GM10266 (cell line): ENCODE measurements at regions not wholly inside any gene's neighbourhood (a gene's known extent, or its start where the extent isn't known, plus 50 kb on each side); places are given as distances from the start of the nearest gene placed in this dataset.
"Not testable (repeated sequence)": the region's sequence is repeated elsewhere in the genome, so short reads cannot be mapped to it uniquely, and the experiment has no call there.

ENCODE experiments used
- DNase-seq: peaks from one replicate; pipeline ENCODE4 v3.0.0; 2012; ENCODE audit errors: extremely low spot score
- TF ChIP-seq, protein P1 (sequence below): IDR thresholded peaks from 2 replicates; pipeline ENCODE4 v1.5.1; 2012; ENCODE audit warnings: mild to moderate bottlenecking, low read depth; ENCODE audit not compliant: control insufficient read depth, insufficient read depth; ENCODE audit errors: missing control alignments

DNA sequence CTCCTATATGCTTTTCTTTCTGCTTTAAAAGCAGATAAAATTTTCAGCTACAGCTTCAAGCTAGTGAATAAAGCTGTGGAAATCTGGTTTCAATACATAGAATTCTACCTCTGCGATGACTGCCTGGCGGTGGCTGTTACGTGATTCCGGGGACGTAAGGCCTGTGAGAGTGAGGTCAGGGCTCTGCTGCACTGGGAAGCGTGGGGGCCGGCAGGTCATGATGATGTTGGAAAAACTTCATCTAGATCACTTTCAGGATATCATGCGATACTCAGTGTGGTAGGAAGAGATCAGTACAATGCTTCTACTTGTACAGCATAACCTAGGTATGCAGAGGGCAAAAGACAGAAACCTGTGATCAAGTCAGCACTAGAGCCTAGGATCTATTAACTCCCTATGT, 546.8 kb upstream of the B3GAT1 start:
- DNase-seq = no peak
- TF ChIP-seq, protein P1, sequence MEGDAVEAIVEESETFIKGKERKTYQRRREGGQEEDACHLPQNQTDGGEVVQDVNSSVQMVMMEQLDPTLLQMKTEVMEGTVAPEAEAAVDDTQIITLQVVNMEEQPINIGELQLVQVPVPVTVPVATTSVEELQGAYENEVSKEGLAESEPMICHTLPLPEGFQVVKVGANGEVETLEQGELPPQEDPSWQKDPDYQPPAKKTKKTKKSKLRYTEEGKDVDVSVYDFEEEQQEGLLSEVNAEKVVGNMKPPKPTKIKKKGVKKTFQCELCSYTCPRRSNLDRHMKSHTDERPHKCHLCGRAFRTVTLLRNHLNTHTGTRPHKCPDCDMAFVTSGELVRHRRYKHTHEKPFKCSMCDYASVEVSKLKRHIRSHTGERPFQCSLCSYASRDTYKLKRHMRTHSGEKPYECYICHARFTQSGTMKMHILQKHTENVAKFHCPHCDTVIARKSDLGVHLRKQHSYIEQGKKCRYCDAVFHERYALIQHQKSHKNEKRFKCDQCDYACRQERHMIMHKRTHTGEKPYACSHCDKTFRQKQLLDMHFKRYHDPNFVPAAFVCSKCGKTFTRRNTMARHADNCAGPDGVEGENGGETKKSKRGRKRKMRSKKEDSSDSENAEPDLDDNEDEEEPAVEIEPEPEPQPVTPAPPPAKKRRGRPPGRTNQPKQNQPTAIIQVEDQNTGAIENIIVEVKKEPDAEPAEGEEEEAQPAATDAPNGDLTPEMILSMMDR = no peak

DNA sequence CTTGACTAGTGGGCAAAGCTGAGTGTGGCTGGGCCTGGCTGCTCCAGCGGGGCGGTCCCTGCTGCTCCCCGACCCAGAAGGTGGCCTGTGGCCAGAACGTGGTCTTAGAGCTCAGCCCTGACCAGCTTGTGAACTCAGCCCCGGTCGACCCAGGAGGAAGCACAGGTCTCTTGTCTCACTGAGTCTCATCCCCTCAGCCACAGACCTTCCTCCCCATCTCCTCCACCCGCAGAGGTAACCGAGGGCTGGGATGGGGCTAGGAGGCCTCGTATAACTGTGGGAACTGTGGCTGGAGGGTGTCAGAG, 546.2 kb upstream of the B3GAT1 start:
- TF ChIP-seq, protein P1 = no peak
- no peak for DNase-seq

DNA sequence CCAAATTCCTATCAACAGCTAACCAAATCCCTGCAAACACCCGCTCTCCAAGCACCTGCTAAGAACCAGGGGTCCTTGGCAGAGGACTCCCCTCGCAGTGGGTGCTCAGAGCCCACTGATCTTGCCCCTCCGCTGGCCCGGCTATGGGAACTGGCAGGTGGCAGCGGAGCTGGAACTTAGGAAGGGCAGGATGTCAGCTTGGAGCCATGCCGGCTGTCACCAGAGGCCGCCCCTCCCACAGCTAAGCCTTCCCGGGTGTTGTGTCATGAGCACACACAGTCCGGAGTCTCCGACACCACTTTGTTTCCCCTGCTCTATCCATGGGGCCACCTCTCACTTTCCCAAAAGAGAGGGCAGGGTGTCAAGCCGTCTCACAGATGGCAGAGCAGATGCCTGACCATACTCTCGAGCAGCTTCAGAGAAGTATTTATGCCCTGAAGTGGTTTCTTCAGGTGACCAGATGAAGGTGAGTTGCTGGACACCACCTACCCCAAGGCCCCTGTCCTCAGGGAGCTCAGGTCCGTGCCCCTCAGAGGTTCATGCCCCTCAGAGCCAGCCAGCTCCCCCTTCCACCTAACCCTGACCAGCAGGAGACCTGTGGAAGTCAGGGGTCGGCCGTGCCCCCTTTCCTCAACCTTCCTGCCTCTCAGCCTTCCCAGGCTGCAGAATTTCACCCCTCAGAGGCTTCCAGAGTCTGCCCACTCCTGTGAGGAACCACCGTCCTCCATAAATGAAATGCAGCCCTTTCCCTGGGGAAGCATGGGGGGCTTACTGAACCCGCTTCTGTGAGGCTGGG, 545.7 kb upstream of the B3GAT1 start:
- no peak for DNase-seq
- TF ChIP-seq, protein P1 = no peak

DNA sequence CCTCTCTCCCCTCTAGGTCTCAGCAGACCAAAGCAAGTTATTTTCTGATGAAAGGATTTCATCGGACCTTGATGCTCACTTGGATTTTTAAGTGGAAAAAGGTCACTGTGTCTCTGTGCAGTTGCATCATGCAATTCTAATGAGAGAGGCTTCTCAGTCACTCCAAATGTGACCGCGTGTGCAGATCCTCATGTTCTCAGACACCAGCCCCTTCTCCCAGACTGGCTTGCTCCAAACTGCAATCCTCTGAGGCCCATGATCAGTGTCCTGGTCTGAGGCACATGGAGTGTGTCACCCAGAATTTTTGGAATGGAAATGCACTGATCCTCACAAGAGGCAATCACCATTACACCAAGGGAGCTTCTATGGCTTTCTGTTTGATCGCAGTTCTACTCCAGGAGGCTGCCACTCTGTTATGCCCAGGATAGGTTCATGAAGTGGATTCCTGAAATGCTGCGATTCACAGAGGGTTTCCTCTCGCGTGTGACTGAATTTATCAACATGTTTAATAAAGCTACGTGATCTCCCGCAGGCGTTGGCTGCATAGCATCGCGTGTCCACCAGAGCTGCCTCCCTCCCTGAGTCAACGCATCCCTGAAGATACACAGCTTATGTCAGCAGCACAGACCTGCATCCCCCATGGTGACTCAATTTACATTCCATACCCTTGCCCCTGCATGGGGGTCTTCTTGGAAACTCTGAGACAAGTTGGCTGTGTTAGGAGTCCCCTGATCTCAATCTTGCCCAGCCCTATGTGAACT, 544.6 kb upstream of the B3GAT1 start:
- TF ChIP-seq, protein P1 = no peak
- DNase-seq = no peak

DNA sequence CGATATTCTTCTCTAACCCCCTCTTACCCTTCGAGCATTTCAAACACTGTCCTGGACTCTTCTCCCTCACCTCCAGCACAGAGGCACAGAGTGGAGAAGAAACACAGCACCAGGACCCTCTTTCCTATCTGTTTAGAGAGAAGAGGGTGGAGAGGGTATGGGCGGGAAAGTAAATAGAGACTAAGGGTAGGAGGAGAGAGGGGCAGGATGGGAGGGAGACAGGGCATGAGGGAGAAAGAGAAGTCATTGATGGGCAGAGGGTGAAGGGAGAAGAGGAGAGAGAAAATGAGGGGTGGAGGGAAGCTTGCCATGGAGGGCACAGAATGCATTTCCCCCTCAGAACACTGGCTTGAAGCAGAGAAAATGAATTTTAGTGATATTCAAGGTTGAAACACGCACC, 543.9 kb upstream of the B3GAT1 start:
- not testable (repeated sequence) for DNase-seq

DNA sequence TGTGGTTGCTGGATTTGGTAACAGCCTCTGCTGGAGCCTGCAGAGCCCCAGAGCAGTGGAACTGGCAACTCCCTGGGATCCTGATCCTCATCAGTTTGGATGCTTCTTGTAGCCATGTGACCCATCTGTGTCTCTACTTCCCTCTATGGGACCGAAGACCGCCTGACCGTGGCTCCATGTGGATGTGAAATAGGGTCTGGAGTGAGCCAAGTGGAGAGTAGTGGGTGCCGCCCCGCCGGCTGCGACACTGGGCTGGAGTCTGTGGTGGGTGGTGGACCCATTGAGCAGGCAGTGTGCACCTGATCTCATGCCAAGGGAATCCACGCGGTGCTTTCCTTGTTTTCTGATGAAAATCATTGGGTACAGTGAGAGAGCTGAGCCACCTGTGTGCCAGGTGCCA, 543.2 kb upstream of the B3GAT1 start:
- no peak for DNase-seq
- TF ChIP-seq, protein P1 = no peak

DNA sequence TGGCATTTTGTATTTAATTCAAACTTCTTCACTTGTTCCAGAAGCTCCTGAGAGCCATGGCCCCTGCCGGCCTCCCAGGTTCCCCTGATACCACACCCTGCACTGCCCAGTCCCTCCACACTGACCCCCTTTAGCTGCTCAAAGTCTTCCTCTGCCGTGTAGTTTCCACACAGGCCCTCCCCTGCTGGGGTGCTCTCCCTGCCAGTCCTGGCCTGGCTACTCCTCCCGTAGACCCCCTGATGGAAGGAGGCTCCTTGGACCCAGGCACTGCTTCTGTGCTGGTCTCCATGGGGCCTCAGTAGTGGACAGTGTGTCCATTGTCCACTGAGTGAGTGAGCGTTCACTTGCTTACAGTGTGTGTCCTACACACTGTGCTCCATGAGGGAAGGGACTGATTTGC, 542.4 kb upstream of the B3GAT1 start:
- not testable (repeated sequence) for DNase-seq

DNA sequence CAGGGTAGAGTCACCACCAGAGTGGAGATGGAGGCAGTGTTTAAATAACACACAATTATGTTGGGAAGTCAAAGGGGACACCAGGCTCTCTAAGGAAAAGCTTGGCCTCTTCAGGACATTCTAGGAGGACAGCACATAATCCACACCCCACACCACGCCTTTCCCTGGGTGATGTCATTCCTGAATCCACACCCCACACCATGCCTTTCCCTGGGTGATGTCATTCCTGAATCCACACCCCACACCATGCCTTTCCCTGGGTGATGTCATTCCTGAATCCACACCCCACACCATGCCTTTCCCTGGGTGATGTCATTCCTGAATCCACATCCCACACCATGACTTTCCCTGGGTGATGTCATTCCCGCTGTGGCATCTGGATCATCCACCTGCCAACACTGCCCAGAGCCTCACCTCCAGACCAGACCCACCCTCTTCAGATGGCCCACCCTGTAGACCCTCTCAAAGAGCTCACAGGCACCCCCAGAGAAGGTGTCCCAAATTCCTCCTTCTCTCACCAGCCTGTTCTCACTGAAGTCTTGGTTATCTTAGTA, 541.5 kb upstream of the B3GAT1 start:
- not testable (repeated sequence) for DNase-seq
